ENCODE measurements at regions not wholly inside any gene's neighbourhood (a gene's known extent, or its start where the extent isn't known, plus 50 kb on each side); places are given as distances from the start of the nearest gene placed in this dataset.
A peak's percentile ranks its signal among the peaks of the same experiment; 100 is the strongest.

GRCh38 chr1:36675931-36676562 lies 193.3 kb upstream of the CSF3R start:
- DNase-seq (ENCODE audit: low spot score) = no peak

GRCh38 chr1:36675106-36675505 lies 192.4 kb upstream of the CSF3R start:
- DNase-seq (ENCODE audit: low spot score) = no peak

GRCh38 chr1:36673202-36673601 lies 190.5 kb upstream of the CSF3R start:
- DNase-seq (ENCODE audit: low spot score) = no peak

GRCh38 chr1:36669262-36669661 lies 186.5 kb upstream of the CSF3R start:
- no peak for DNase-seq (ENCODE audit: low spot score)

DNA sequence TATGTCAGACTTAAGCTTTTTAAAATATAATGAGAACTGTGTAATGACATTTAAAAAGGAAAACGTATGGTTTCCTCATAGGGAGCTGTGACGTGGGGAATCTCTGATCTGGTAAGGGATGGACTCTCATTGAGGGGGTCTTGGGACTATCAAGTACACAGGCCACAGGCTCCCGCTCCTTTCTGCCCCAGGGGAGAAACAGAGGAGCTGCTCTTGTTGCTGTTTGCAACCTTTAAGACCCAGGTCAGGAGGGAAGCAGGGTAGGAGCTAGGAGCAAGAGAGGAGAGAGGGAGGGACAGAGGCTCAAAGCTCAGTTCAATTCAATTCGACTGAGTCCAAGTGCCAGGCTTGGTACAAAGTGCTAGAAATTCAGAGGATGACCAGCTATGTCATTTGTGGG lies 185.1 kb upstream of the CSF3R start:
- DNase-seq (ENCODE audit: low spot score) = no peak

GRCh38 chr1:36667256-36667655 lies 184.5 kb upstream of the CSF3R start:
- DNase-seq (ENCODE audit: low spot score) = no peak

- DNase-seq (ENCODE audit: low spot score) = no peak
These were observed 182.9 kb upstream of the CSF3R start for GRCh38 chr1:36665478-36666080.

DNA sequence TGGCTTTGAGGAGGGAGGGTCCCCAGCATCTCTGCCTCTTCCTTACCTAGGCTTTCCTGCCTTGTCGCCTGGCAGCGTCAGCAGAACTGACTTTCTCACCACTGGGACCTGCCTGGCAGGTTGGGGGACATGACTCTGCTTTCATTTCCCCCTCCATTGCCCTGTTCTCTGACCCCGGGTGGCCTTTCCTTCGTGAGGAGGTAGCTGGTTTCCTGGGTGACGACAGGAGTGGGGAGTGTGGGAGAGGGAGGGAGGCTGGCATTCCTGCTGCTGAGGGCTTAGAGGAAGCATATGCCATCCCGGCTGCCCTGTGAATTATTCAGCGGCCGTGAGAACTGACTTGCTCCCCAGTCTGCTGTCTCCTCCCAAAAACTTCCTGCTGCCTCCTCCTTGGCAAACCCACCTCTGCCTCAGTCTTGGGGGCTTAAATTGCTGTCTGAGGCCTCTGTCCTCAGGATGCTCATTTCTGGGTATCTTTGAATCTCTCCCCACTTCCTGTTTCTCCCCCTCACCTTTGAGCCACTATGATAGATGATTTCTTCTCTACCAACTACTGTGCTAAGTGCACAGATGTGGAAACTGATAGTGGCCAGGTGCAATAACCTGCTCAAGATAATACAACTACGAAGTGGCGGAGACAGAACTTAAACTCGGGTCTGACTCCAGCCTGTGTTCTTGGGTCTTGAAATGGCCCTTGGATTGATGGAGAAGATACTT lies 182.0 kb upstream of the CSF3R start:
- no peak for DNase-seq (ENCODE audit: low spot score)

DNA sequence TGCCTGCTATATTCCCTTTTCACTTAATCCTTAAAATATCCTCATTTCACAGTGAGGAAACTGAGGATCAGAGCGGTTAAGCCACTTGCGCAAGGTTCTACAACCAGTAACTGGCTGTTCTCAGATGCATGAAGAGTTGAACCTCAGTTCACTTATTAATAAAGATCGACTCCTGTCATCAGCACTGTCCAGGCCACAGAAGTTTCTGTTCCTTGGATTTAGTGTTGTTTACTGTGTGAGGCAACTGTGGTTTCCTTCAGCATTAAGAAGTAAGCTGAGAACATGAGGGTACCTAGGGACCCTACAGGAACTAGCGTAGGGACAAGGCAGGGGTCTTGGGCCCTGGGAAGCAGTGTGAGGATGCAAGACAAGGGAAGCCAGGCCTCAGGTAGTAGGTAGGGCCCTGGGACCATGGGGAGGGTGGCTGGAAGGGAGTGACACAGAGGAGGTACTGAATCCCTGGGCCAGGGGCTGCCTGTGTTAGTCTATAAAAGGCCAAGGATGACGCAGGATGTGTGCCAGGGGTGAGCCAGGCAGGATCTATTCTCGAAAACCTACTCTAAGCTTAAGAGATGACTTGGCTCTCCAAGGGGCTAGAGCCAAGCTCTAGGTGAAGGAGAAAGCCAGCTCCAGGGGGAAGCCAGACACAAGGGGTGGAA lies 181.2 kb upstream of the CSF3R start:
- no peak for DNase-seq (ENCODE audit: low spot score)

- DNase-seq (ENCODE audit: low spot score) = no peak
These were observed 176.1 kb upstream of the CSF3R start for GRCh38 chr1:36658838-36659237.

DNA sequence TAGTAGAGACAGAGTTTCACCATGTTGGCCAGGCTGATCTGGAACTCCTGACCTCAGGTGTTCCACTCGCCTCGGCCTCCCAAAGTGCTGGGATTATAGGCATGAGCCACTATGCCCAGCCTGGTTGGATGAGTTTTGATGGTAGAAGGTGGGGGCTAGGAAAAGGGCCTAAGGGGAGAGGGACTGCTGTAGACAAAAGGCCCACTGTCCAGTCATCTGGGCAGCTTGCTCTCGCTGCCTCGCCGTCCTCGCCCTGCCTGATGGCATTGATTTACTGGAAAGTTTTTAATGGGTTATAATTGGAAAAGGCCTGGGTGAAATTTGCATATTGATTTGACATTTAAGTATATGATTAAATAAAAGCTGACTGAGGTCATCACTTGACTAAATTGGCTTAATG lies 175.1 kb upstream of the CSF3R start:
- no peak for DNase-seq (ENCODE audit: low spot score)

DNA sequence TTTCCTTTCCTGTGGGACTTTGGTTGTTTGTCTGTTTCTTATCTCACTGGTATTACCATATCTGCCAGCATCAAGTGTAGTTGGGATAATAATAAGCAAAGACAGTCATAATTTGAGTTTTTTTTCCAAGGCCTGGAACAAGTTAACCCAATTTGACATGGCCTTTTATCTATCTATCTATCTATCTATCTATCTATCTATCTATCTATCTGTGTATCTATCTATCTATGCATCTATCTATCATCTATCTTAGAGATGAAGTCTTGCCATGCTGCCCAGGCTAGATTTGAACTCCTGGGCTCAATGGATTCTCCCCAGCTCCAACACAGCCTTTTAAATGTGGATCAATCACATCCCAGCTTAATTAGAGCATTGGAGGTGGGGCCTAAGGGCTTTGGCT lies 174.1 kb upstream of the CSF3R start:
- DNase-seq (ENCODE audit: low spot score) = no peak

- no peak for DNase-seq (ENCODE audit: low spot score)
These were observed 173.6 kb upstream of the CSF3R start for GRCh38 chr1:36656271-36656670.

DNA sequence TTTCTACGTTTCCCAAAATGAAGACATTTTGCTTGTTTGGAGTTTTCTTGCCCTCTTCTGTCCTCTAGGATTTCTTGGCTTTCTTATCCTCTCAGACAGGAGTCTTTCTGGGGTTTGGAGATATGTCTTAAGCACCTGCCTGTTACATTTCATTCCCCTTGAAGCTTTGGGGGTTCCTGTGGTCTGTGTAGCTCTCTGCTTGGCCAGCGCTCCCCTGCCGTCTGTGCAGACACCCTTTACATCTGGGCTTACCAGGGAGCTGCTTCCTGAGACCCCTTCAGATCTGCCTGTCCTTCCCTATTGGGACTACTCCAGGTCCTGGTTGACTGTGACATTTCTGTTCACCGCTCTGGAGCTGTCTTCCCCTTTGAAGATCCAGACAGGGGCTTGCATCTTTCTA lies 171.9 kb upstream of the CSF3R start:
- no peak for DNase-seq (ENCODE audit: low spot score)

GRCh38 chr1:36653850-36654249 lies 171.1 kb upstream of the CSF3R start:
- DNase-seq (ENCODE audit: low spot score) = peak; percentile 6

DNA sequence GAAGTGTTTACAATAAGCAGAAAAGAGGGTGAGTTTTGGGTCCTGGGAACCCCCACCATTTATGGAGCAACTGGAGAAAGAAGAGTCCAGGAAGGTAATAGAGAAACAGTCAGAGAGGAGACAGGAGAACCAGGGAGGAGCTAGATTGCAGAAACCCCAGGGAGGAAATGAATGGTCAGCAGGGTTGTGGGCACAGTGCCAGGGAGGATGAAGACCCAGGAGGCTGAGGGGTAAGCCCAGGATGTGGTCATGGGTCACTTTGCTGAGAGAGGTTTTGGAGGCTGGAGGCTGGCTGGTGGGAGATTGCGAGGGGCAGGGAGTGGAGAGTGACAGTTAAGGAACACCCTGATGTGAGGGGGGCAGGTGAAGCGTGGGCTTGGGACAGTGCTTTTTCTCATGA lies 169.9 kb upstream of the CSF3R start:
- DNase-seq (ENCODE audit: low spot score) = no peak

GRCh38 chr1:36652011-36652410 lies 169.3 kb upstream of the CSF3R start:
- no peak for DNase-seq (ENCODE audit: low spot score)

DNA sequence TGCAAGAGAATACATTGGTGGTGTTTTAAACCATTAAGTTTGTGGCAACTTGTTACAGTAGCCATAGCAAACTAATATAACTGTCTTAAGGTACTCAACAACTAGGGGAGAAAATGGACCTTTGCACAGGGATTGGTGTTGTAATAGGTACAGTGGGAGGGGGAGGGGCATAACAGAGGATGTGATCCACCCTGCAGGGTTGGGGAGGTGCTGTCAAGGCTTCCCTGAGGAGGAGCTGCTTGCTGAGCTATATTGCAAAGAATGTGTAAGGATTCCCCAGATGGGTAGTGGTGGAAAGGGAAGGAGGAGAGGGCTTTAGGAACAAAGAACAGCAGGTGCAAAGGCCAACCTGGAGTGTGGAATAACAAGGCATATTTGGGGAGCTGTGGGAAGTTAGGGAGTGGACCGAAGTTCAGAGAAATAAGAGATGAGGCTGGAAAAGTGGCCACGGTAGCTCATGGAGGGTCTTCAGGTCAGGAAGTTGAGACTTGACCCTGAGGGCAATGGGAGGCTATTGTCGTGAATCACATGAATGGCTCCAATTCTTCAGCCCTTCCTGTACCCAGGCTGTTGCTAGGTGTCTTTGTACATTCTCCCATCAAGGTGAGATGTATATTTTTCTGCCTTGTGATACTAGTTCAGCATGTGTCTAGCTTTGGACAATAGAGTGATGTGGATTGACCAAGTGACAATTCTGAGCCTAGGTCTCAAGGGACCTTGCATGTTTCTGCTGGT lies 168.6 kb upstream of the CSF3R start:
- no peak for DNase-seq (ENCODE audit: low spot score)

GRCh38 chr1:36650200-36651065 lies 167.7 kb upstream of the CSF3R start:
- DNase-seq (ENCODE audit: low spot score) = peak; percentile 69

GRCh38 chr1:36645867-36646266 lies 163.2 kb upstream of the CSF3R start:
- DNase-seq (ENCODE audit: low spot score) = no peak

GRCh38 chr1:36644556-36644955 lies 161.8 kb upstream of the CSF3R start:
- DNase-seq (ENCODE audit: low spot score) = no peak

Data from NAMALWA (cell line).